GM12878 (cell line): ENCODE measurements at regions not wholly inside any gene's neighbourhood (a gene's known extent, or its start where the extent isn't known, plus 50 kb on each side); places are given as distances from the start of the nearest gene placed in this dataset.

Source experiments
- ATAC-seq: fragments of 200-7000 bp; cut with Tn5 transposase; 3 replicates; pipeline ENCODE4 v1.9.1; 2020; ENCODE audit warnings: mild to moderate bottlenecking, moderate library complexity
- BruUV-seq: library from RNA; stranded (reverse); fragments of 400-500 nt; replicated peaks from 2 replicates; lab custom pipeline; 2021; lab: Mats Ljungman, UMichigan
- CTCF ChIA-PET: fragments of 300-600 bp; sonication (Branson Sonifier 250); formaldehyde crosslinking; extraction: SDS; loops from one replicate; lab custom pipeline; 2021; ENCODE audit warnings: inconsistent platforms; lab: Yijun Ruan, JAX
- POLR2A ChIA-PET: fragments of 350-600 bp; formaldehyde crosslinking; extraction: SDS; loops from one replicate; lab custom pipeline; 2021; ENCODE audit warnings: inconsistent platforms; lab: Charles Lee
- RAD21 ChIA-PET: fragments of 300-600 bp; sonication (Branson Sonifier 250); formaldehyde crosslinking; loops from one replicate; lab custom pipeline; 2023; ENCODE audit warnings: antibody characterized with exemption; ENCODE audit not compliant: unreplicated experiment; lab: Charles Lee
- SMC1A ChIA-PET: fragments of 300-600 bp; sonication (Branson Sonifier 250); formaldehyde crosslinking; loops from one replicate; lab custom pipeline; 2023; ENCODE audit not compliant: unreplicated experiment, uncharacterized antibody; lab: Charles Lee
- DNase-seq: peaks from one replicate; pipeline ENCODE4 v3.0.0-alpha.2; 2011; ENCODE audit warnings: low read depth, low spot score
- FAIRE-seq: peaks from 3 replicates; lab custom pipeline; 2011; peaks lifted over from hg19 to GRCh38; lab: Jason Lieb, UNC
- H2AFZ ChIP-seq: 2 replicates; pipeline ENCODE4 v1.6.0; 2011; ENCODE audit warnings: low read depth, low read length, control low read depth; ENCODE audit not compliant: control insufficient read depth
- H3K27ac ChIP-seq: 2 replicates; pipeline ENCODE4 v1.5.1; 2011; ENCODE audit warnings: control low read depth; ENCODE audit not compliant: control insufficient read depth, insufficient read depth
- H3K27me3 ChIP-seq, 2 experiments: replicated peaks in 1 of 2; 2 replicates each; pipeline versions ENCODE4 v1.6.0 to v1.6.1; 2011; ENCODE audit warnings: low read length in 1 of 2; ENCODE audit not compliant: control insufficient read depth in 2 of 2, insufficient read depth in 2 of 2
- H3K36me3 ChIP-seq, 2 experiments: 2 replicates each; pipeline ENCODE4 v1.5.1; 2011; ENCODE audit warnings: low read length in 1 of 2; ENCODE audit not compliant: control insufficient read depth in 2 of 2, insufficient read depth in 2 of 2
- H3K4me1 ChIP-seq: 2 replicates; pipeline ENCODE4 v1.6.1; 2011; ENCODE audit warnings: mild to moderate bottlenecking, low read length, moderate library complexity, mixed read lengths; ENCODE audit not compliant: control insufficient read depth, insufficient read depth
- H3K4me2 ChIP-seq: 2 replicates; pipeline ENCODE4 v1.6.0; 2011; ENCODE audit warnings: control low read depth; ENCODE audit not compliant: control insufficient read depth, insufficient read depth
- H3K4me3 ChIP-seq: fragments of 200-600 bp; sonication (generic); 2 replicates; pipeline ENCODE4 v1.5.1; 2016
- H3K79me2 ChIP-seq: 2 replicates; pipeline ENCODE4 v1.6.0; 2011; ENCODE audit warnings: low read length; ENCODE audit not compliant: control insufficient read depth, insufficient read depth
- H3K9ac ChIP-seq: 2 replicates; pipeline ENCODE4 v1.8.0; 2011; ENCODE audit warnings: low read length, control low read depth, mixed read lengths; ENCODE audit not compliant: control insufficient read depth, insufficient read depth
- H3K9me3 ChIP-seq: replicated peaks from 3 replicates; pipeline ENCODE4 v1.5.1; 2011; ENCODE audit warnings: mild to moderate bottlenecking, low read length; ENCODE audit not compliant: control insufficient read depth, insufficient read depth
- H4K20me1 ChIP-seq: 2 replicates; pipeline ENCODE4 v1.6.0; 2011; ENCODE audit not compliant: control insufficient read depth, insufficient read depth
- BCL11A ChIP-seq: IDR thresholded peaks from 2 replicates; pipeline ENCODE4 v1.6.1; 2011; ENCODE audit warnings: low read depth, low read length
- CBX5 ChIP-seq: sonication (generic); IDR thresholded peaks from 2 replicates; pipeline ENCODE4 v1.6.1; 2016; ENCODE audit warnings: low read depth, moderate library complexity, mild to moderate bottlenecking, inconsistent platforms
- CHD2 ChIP-seq: IDR thresholded peaks from 2 replicates; pipeline ENCODE4 v1.6.1; 2011; ENCODE audit warnings: low read depth, low read length, improper control_type of control experiment, borderline replicate concordance
- DPF2 ChIP-seq: fragments of 450-650 bp; IDR thresholded peaks from 2 replicates; pipeline ENCODE4 v1.6.1; 2017; ENCODE audit warnings: mild to moderate bottlenecking
- EGR1 ChIP-seq, 2 experiments: IDR thresholded peaks; 1 replicate in 1 of 2; 2 replicates in 1 of 2; pipeline ENCODE4 v1.6.1; 2011 to 2012; ENCODE audit warnings: low read depth in 2 of 2, low read length in 2 of 2, borderline replicate concordance in 1 of 2, mild to moderate bottlenecking in 1 of 2, moderate library complexity in 1 of 2
- FOS ChIP-seq: IDR thresholded peaks from 3 replicates; pipeline ENCODE4 v1.6.1; 2011; ENCODE audit warnings: borderline replicate concordance; ENCODE audit not compliant: insufficient read length; ENCODE audit errors: extremely low read depth
- NR2F1 ChIP-seq: fragments of 450-650 bp; conservative IDR thresholded peaks from 2 replicates; pipeline ENCODE4 v1.6.1; 2017; ENCODE audit warnings: mild to moderate bottlenecking
- RB1 ChIP-seq: fragments of 450-650 bp; formaldehyde crosslinking; IDR thresholded peaks from 2 replicates; pipeline ENCODE4 v1.6.1; 2017; ENCODE audit warnings: mild to moderate bottlenecking, borderline replicate concordance
- ZNF384 ChIP-seq: IDR thresholded peaks from 2 replicates; pipeline ENCODE4 v1.6.1; 2012; ENCODE audit warnings: low read depth, mild to moderate bottlenecking, low read length, improper control_type of control experiment, borderline replicate concordance
- WGBS: methylation state at CpG from one replicate; pipeline ENCODE4 v1.1.6; 2016; ENCODE audit warnings: low lambda C conversion rate; ENCODE audit not compliant: insufficient replicate concordance, insufficient coverage; ENCODE audit errors: missing lambda C conversion rate; 5-methylcytosine and 5-hydroxymethylcytosine counted together
- in situ Hi-C: fragments of 300-500 bp; cut with MboI; formaldehyde crosslinking; loops from 9 replicates; pipeline ENCODE4 v1.14.3; 2018; ENCODE audit warnings: mixed read lengths
- intact Hi-C: fragments of 100-400 bp; cut with micrococcal nuclease; formaldehyde crosslinking; loops from one replicate; pipeline ENCODE4 v1.14.2; 2022; ENCODE audit not compliant: unreplicated experiment
- TF ChIP-seq, protein P1 (sequence below): IDR thresholded peaks from 2 replicates; pipeline ENCODE4 v1.6.1; 2011; ENCODE audit warnings: mild to moderate bottlenecking, low read depth, low read length, moderate library complexity; ENCODE audit not compliant: insufficient replicate concordance
- TF ChIP-seq, protein P2 (sequence below): fragments of 450-650 bp; formaldehyde crosslinking; IDR thresholded peaks from 2 replicates; pipeline ENCODE4 v1.4.0; 2020; ENCODE audit warnings: mild to moderate bottlenecking, moderate library complexity

DNA sequence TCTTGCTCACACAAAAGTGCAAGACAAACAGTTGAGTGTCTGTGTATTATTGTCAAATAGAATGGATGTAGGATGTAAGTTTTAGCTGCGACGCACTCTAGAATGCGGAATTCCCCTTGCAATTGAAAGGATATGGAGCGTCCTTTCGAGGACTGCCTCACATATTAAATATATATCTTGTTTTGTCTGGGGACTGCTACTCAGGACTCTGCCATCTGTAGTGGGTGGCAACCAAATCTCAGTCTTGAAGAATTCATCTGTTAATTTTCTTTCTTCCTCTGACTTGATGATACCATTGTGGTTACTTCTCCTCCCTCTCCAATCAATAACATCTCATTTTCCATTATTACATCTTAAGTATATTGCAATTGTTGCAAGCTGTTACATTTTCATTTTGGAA is 121.6 kb downstream of the SOX4 start:
- no peak for DNase-seq
- intact Hi-C loops: no loop called here
- H4K20me1 ChIP-seq: no peaks in the 10 kb centered on the region
- ChIA-PET CTCF (no interaction called here), SMC1A (interaction anchor here (0.5 kb wide), 1 partner anchor 49 kb away, joined by 3 read pairs; no protein-coding TSS in a partner anchor), POLR2A (no interaction called here), RAD21 (no interaction called here)
- no peak overlapping the region for H3K4me2 ChIP-seq
- no peaks in the 10 kb centered on the region for H3K27me3 ChIP-seq
- H3K36me3 ChIP-seq: no peaks in the 10 kb centered on the region
- H2AFZ ChIP-seq: no peak overlapping the region
- ATAC-seq: no peak
- H3K27ac ChIP-seq: no peak overlapping the region
- no peaks in the 10 kb centered on the region for H3K4me1 ChIP-seq
- in situ Hi-C loops: no loop called here
- no peaks in the 10 kb centered on the region for H3K9me3 ChIP-seq
- WGBS: 54% methylated on average over 5 of the region's 5 CpGs
- no peak overlapping the region for H3K4me3 ChIP-seq
- BruUV-seq: no TSS peak
- no peak for FAIRE-seq
- TF ChIP-seq, protein P1, sequence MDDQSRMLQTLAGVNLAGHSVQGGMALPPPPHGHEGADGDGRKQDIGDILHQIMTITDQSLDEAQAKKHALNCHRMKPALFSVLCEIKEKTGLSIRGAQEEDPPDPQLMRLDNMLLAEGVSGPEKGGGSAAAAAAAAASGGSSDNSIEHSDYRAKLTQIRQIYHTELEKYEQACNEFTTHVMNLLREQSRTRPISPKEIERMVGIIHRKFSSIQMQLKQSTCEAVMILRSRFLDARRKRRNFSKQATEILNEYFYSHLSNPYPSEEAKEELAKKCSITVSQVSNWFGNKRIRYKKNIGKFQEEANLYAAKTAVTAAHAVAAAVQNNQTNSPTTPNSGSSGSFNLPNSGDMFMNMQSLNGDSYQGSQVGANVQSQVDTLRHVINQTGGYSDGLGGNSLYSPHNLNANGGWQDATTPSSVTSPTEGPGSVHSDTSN: no peak
- TF ChIP-seq NR2F1 (no peak), CBX5 (no peak), ZNF384 (no peak), DPF2 (no peak), FOS (no peak)
- H3K79me2 ChIP-seq: no peaks in the 10 kb centered on the region
- no peak overlapping the region for H3K9ac ChIP-seq

DNA sequence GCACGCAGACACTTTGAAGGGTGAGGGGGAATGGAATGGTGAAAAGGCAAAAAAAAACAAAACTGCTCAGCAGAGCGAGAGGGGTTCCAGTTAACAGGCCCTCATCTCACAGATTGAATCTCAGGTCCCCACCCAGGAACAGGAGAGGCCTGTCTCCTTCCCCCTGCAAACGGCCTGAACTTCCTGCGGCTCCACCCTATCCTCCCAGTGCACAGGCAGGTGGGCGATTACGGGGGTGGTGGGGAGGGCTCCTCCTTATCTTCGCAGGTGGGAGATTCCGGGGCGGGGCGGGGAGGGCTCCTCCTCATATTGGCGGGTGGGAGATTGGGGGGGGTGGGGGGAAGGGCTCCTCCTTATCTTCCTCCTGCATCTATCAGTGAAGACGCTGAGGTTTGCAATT is 129.0 kb downstream of the SOX4 start:
- ChIA-PET POLR2A (no interaction called here), RAD21 (no interaction called here), SMC1A (no interaction called here), CTCF (no interaction called here)
- H3K79me2 ChIP-seq: no peaks in the 10 kb centered on the region
- no peaks in the 10 kb centered on the region for H3K4me1 ChIP-seq
- no peak for DNase-seq
- H4K20me1 ChIP-seq: no peaks in the 10 kb centered on the region
- WGBS: 11% methylated on average over 11 of the region's 12 CpGs
- H3K9me3 ChIP-seq: no peaks in the 10 kb centered on the region
- no peaks in the 10 kb centered on the region for H3K27me3 ChIP-seq
- no peak for FAIRE-seq
- in situ Hi-C loops: no loop called here
- TF ChIP-seq EGR1 (IDR thresholded peaks at IDR 0.05; ENCODE audit: borderline replicate concordance in 1 of 2, low read depth in 2 of 2, low read length in 2 of 2) (peak in 1 of 2 experiments; percentile 20; a peak in 1 of 3 replicates), CHD2 (no peak), RB1 (no peak), BCL11A (no peak)
- TF ChIP-seq, protein P2, sequence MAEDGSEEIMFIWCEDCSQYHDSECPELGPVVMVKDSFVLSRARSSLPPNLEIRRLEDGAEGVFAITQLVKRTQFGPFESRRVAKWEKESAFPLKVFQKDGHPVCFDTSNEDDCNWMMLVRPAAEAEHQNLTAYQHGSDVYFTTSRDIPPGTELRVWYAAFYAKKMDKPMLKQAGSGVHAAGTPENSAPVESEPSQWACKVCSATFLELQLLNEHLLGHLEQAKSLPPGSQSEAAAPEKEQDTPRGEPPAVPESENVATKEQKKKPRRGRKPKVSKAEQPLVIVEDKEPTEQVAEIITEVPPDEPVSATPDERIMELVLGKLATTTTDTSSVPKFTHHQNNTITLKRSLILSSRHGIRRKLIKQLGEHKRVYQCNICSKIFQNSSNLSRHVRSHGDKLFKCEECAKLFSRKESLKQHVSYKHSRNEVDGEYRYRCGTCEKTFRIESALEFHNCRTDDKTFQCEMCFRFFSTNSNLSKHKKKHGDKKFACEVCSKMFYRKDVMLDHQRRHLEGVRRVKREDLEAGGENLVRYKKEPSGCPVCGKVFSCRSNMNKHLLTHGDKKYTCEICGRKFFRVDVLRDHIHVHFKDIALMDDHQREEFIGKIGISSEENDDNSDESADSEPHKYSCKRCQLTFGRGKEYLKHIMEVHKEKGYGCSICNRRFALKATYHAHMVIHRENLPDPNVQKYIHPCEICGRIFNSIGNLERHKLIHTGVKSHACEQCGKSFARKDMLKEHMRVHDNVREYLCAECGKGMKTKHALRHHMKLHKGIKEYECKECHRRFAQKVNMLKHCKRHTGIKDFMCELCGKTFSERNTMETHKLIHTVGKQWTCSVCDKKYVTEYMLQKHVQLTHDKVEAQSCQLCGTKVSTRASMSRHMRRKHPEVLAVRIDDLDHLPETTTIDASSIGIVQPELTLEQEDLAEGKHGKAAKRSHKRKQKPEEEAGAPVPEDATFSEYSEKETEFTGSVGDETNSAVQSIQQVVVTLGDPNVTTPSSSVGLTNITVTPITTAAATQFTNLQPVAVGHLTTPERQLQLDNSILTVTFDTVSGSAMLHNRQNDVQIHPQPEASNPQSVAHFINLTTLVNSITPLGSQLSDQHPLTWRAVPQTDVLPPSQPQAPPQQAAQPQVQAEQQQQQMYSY (CRISPR knock-in tag): no peak
- no peaks in the 10 kb centered on the region for H3K36me3 ChIP-seq
- no peak overlapping the region for H3K4me3 ChIP-seq
- no peak overlapping the region for H3K27ac ChIP-seq
- ATAC-seq: no peak
- no peak overlapping the region for H2AFZ ChIP-seq
- no peak overlapping the region for H3K4me2 ChIP-seq
- intact Hi-C loops: no loop called here
- no TSS peak for BruUV-seq
- no peak overlapping the region for H3K9ac ChIP-seq
